Activated T-helper 2 cell treated with anti-CD3 and anti-CD28 coated beads, Interferon-gamma antibody, Interleukin-2, Interleukin-4, amounts not matched to agents 10 μg/mL and 5 μg/mL and 100 μg/mL, durations not matched to agents 14 hours and 24 hours and 36 hours (primary cell): ENCODE measurements at regions not wholly inside any gene's neighbourhood (a gene's known extent, or its start where the extent isn't known, plus 50 kb on each side); places are given as distances from the start of the nearest gene placed in this dataset.
"Not testable (repeated sequence)": the region's sequence is repeated elsewhere in the genome, so short reads cannot be mapped to it uniquely, and the experiment has no call there.

Experiments used
- DNase-seq: peaks from one replicate; pipeline ENCODE4 v3.0.0; 2021; ENCODE audit warnings: low spot score
- H3K27ac Mint-ChIP-seq: one replicate; pipeline ENCODE4 v1.8.0; 2021; ENCODE audit warnings: mixed read lengths
- H3K27me3 Mint-ChIP-seq: one replicate; pipeline ENCODE4 v1.8.0; 2021; ENCODE audit warnings: low read depth, mixed read lengths
- H3K36me3 Mint-ChIP-seq: one replicate; pipeline ENCODE4 v1.8.0; 2021; ENCODE audit warnings: low read depth, mixed read lengths
- H3K4me1 Mint-ChIP-seq: one replicate; pipeline ENCODE4 v1.8.0; 2021; ENCODE audit warnings: low read depth, mixed read lengths
- H3K4me3 Mint-ChIP-seq: one replicate; pipeline ENCODE4 v1.8.0; 2021; ENCODE audit warnings: low read depth, mild to moderate bottlenecking, moderate library complexity, mixed read lengths
- H3K9me3 Mint-ChIP-seq: one replicate; pipeline ENCODE4 v1.8.0; 2021; ENCODE audit warnings: mixed read lengths
- intact Hi-C: fragments of 100-400 bp; cut with micrococcal nuclease; formaldehyde crosslinking; loops from one replicate; pipeline ENCODE4 v1.15.1; 2023

DNA sequence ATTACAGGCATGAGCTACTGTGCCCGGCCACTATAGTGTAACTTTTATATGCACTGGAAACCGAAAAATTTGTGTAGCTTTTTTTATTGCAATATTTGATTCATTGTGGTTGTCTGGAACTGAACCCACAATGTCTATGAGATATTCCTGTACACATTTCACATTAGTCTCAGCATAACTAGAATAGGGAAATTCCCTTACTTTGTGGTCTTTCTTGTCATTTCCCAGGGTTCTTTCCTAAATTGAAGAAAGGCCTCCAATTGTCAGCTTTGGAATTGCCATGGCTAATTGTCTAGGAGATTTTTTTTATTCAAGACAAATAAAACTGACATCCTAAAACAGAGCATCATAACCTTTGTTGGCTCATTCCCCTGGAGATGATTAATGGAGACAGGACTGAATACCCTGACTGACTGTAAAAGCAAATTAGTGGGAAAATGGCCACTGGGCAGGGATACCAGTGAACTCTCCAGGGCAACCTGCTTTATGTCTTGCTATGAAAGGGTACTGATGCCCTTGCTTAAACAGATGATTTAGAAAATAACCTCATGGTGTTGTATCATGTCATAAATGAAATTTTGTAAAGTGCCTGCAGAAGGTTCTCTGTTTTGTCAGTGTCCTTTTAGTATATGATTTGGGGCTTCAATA lies 576.9 kb downstream of the RFPL4B start:
- no peaks in the 10 kb centered on the region for H3K4me1 Mint-ChIP-seq
- DNase-seq, result no peak
- no peak overlapping the region for H3K27ac Mint-ChIP-seq
- no peaks in the 10 kb centered on the region for H3K36me3 Mint-ChIP-seq
- no peak overlapping the region for H3K4me3 Mint-ChIP-seq
- no peaks in the 10 kb centered on the region for H3K27me3 Mint-ChIP-seq
- intact Hi-C loops, result no loop called here
- H3K9me3 Mint-ChIP-seq, result peaks cover 15% of the 10 kb centered on the region

DNA sequence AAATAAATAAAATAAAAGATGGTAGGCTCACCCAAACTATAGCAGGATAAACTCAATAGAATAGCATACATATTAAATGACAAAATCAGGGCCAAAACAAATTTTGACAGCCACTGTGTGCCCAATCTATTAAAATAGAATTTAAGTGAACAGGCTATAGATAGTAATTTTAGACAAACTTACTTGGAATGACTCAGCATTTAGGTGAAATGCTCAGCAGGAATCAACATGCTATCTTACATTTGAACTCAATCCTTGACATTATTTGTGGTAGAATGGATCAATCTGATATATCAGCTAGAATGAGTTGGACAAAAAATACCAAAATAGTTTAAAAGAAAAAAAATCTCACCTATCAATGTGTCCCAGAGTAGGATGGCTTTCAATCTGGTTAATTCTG lies 578.6 kb downstream of the RFPL4B start:
- H3K4me3 Mint-ChIP-seq, result no peak overlapping the region
- H3K27me3 Mint-ChIP-seq, result no peaks in the 10 kb centered on the region
- no peaks in the 10 kb centered on the region for H3K4me1 Mint-ChIP-seq
- intact Hi-C loops, result no loop called here
- no peak overlapping the region for H3K27ac Mint-ChIP-seq
- no peak for DNase-seq
- H3K9me3 Mint-ChIP-seq, result peaks cover 11% of the 10 kb centered on the region
- H3K36me3 Mint-ChIP-seq, result no peaks in the 10 kb centered on the region

DNA sequence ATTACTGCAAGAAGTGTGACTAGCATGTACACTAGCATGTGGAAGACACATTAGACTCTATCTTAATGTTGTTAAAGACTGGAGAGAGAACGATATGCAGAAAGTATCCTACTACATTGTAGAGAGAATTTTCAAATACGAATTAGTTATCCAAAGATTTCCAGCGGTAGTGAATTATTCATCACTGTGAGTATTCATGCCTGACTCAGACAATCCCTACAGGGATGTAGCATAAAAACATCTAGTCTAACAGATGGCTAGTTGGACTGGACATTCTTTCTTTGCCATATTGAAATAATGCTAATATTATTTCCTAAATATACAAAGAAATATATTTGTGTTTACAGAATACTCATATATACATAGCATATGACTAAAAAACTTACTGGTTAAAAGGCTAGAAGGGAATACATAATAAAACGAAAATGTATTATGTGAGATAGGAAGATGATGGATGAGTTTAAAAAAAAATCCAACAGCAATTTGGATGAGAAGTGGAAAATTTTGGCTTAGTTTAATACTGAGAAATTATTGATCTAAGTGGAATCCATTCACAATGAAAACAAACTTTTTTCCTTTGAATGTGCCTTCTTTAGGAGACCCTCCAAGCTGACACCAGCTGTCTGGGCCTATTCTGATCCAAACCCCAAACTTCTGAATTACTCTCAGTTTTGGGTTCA lies 580.7 kb downstream of the RFPL4B start:
- Mint-ChIP-seq H3K27ac (no peak overlapping the region), H3K4me1 (no peaks in the 10 kb centered on the region), H3K36me3 (no peaks in the 10 kb centered on the region), H3K9me3 (peaks cover 4% of the 10 kb centered on the region), H3K27me3 (no peaks in the 10 kb centered on the region), H3K4me3 (no peak overlapping the region)
- intact Hi-C loops, result no loop called here
- DNase-seq, result no peak

DNA sequence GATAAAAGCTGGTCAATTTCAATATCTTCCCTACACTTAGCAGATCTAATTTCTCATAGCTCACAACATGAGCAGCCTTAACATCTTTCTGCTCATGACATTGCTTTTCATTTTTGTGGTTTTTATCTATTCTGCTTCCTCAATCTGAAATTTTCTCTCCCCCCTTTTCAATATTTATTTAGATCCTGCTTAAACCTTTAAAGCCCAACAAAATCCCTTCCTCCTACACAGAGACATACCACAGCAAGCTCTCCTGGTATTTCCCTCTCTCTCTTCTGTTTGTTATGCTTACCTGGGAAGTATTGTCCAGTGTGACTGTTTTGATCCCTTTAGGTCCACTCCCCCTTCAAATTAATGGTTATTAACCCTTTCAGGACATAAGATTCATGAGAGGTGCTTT lies 582.5 kb downstream of the RFPL4B start:
- intact Hi-C loops, result no loop called here
- H3K4me3 Mint-ChIP-seq, result no peak overlapping the region
- no peaks in the 10 kb centered on the region for H3K36me3 Mint-ChIP-seq
- H3K9me3 Mint-ChIP-seq, result no peaks in the 10 kb centered on the region
- H3K4me1 Mint-ChIP-seq, result no peaks in the 10 kb centered on the region
- no peaks in the 10 kb centered on the region for H3K27me3 Mint-ChIP-seq
- no peak overlapping the region for H3K27ac Mint-ChIP-seq
- no peak for DNase-seq

DNA sequence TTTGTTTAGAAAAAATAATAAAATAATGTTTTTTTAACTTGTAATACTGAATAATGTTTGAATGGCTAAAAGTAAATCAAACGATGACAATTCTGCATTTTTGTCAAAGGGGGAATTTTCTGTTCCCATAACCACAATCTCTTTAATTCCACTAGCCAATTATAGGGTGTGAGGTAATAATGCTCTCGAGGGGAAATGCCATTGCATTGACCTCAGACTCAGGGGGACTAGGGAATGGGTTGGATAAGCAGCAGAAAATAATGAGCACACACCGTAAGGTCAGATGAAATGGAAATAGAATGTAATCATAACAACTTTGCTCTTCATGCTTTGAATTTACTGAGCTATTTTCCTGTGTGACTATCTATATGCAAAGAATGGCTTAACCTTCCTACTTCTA lies 584.7 kb downstream of the RFPL4B start:
- Mint-ChIP-seq H3K27ac (no peak overlapping the region), H3K36me3 (no peaks in the 10 kb centered on the region), H3K4me1 (no peaks in the 10 kb centered on the region), H3K9me3 (no peaks in the 10 kb centered on the region), H3K27me3 (no peaks in the 10 kb centered on the region), H3K4me3 (no peak overlapping the region)
- intact Hi-C loops, result no loop called here
- DNase-seq, result no peak

DNA sequence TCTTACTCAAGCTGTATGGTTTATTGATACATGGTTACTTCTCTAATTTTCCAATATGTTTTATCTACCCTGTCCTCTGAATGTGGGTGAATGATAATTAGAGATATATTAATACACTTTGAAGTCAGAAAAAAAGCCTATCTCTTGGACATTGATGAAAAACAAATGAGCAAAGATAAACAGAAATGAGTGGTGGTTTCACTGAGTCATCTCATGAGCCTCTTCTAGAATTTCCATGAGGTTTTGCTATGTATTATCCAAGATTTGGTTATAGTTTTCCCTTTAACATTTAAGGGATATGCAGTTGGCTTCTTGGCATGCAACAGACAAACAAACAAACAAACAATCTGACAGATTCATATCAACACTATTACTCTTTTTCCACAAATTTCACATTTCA lies 586.8 kb downstream of the RFPL4B start:
- no peak overlapping the region for H3K4me3 Mint-ChIP-seq
- no peaks in the 10 kb centered on the region for H3K36me3 Mint-ChIP-seq
- DNase-seq, result no peak
- no peak overlapping the region for H3K27ac Mint-ChIP-seq
- intact Hi-C loops, result no loop called here
- H3K27me3 Mint-ChIP-seq, result no peaks in the 10 kb centered on the region
- H3K4me1 Mint-ChIP-seq, result no peaks in the 10 kb centered on the region
- H3K9me3 Mint-ChIP-seq, result no peaks in the 10 kb centered on the region

DNA sequence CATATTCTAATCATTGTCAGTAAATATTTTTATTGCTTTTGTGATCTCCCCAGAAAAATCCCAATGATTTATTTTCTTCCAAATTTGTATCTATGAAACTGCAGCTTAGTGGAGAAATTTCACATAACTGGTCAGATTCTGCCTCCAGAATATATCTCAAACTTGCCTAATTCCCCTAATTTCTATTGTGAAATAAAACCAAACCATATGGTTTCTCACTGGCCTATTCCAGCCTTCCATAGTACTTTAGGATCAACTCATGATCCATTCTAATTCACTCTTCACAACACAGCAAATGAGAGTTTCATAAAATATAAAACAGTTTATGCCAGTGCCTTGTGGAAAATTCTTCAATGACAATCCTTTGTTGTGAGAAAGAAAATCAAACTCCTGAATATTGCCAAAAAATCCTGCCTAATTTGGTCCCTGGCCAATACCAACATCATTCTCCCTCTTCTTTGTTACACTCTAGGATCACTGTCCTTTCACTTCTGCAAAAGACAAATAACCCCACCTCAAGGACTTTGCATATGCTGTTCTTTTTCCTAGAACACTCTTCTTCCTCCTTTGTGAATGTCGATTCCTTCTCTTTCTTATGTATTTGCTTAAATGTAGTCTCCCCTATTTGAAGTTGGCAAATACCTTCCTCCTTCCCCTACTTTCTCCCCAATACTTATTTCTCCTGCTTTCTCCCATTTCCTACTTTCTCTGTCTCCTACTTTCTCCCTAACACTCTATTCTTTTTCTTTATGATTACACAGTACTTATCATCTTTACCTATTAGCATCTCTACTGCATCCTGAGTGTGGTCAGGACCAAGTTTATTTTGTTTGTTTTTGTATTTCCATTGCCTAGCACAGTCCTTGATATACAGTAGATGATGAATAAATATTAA lies 587.5 kb downstream of the RFPL4B start:
- no peak for DNase-seq
- H3K27ac Mint-ChIP-seq, result no peak overlapping the region
- H3K36me3 Mint-ChIP-seq, result no peaks in the 10 kb centered on the region
- no peaks in the 10 kb centered on the region for H3K4me1 Mint-ChIP-seq
- H3K4me3 Mint-ChIP-seq, result no peak overlapping the region
- intact Hi-C loops, result no loop called here
- H3K27me3 Mint-ChIP-seq, result no peaks in the 10 kb centered on the region
- H3K9me3 Mint-ChIP-seq, result no peaks in the 10 kb centered on the region

DNA sequence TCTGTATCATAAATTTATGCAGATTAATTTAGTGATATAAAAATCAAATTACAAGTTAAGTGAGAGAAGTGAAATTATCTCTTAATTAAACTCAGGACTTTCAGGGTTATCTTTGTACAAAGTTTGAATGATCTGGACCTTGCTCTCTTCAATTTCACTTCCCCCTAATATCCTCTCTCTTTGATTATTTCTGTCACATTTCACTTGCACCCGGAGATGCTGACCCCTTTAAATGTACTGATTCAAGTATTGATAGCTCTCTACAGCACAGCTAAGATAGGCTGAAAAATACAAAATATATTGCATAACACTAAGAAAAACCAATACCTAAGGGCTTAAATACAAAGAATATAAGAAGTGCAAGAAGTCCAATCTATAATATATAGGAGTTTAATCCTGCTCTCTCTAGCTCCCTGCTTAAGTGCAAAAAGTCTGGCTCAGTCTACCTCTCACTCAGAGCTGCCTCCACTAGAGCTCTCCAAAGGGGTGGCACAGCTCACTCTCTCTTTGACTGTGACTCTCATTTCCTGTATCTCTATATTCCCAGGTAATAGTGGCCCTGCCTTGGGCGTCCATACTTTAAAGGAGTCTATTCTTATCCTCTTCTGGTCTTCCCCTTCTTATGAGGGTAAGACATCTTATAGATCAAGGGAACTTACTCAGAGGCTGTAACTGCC lies 588.4 kb downstream of the RFPL4B start:
- Mint-ChIP-seq H3K4me1 (no peaks in the 10 kb centered on the region), H3K36me3 (no peaks in the 10 kb centered on the region), H3K4me3 (no peak overlapping the region), H3K27ac (no peak overlapping the region), H3K9me3 (no peaks in the 10 kb centered on the region), H3K27me3 (no peaks in the 10 kb centered on the region)
- DNase-seq, result no peak
- intact Hi-C loops, result no loop called here

DNA sequence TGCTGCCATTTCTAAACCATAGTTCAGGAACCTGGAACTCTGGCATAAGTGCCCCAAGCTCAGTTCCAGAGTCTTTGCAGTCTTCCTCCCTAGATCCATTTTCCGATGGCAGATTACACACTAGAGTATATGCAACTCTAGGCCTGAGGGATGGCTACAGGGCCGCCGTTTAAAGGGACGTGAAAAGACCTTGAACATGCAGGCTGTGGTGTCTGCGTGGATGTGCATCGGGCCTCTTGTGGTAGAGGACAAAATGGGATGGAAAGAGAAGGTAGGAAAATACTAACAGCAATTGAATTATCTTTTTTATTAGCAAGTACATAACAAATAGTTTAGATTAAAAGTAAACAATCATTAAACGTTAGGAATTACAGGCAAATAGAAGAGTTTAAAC lies 588.9 kb downstream of the RFPL4B start:
- no peaks in the 10 kb centered on the region for H3K27me3 Mint-ChIP-seq
- H3K9me3 Mint-ChIP-seq, result no peaks in the 10 kb centered on the region
- H3K4me3 Mint-ChIP-seq, result no peak overlapping the region
- no peaks in the 10 kb centered on the region for H3K4me1 Mint-ChIP-seq
- H3K36me3 Mint-ChIP-seq, result no peaks in the 10 kb centered on the region
- no peak for DNase-seq
- H3K27ac Mint-ChIP-seq, result no peak overlapping the region
- intact Hi-C loops, result no loop called here

DNA sequence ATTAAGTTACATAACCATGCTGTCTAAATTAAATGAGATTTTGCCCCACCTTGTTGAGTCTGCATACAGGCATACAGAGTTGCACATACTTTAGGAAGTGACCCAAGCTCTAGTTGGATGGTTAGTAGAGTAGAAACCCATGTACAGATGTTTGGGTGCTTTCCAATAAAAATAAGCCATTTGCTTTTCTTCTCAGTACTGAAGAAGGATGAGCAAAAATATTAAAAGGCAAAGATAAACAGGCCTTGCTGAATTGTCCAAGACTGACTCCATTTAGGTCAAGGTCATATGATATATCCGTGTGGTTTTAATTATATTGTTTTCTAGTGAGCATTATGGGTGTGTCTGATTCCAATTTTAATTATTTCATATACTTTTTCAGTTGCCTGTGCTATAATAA lies 589.4 kb downstream of the RFPL4B start:
- Mint-ChIP-seq H3K4me1 (no peaks in the 10 kb centered on the region), H3K36me3 (no peaks in the 10 kb centered on the region), H3K4me3 (no peak overlapping the region), H3K27ac (no peak overlapping the region), H3K9me3 (no peaks in the 10 kb centered on the region), H3K27me3 (no peaks in the 10 kb centered on the region)
- no peak for DNase-seq
- intact Hi-C loops, result no loop called here

DNA sequence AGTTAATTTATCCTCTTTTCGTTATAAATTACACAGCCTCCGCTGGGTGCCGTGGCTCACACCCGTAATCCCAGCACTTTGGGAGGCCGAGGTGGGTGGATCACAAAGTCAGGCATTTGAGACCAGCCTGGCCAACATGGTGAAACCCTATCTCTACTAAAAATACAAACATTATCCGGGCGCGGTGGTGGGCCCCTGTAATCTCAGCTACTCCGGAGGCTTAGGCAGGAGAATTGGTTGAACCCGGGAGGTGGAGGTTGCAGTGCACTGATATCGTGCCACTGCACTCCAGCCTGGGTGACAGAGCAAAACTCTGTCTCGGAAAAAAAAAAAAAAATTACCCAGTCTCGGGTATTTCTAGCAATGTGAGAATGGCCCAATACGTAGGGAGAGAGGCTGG lies 590.6 kb downstream of the RFPL4B start:
- H3K36me3 Mint-ChIP-seq, intact Hi-C loops, H3K27ac Mint-ChIP-seq, H3K4me1 Mint-ChIP-seq, H3K4me3 Mint-ChIP-seq, DNase-seq, H3K27me3 Mint-ChIP-seq, H3K9me3 Mint-ChIP-seq: not testable (repeated sequence)

DNA sequence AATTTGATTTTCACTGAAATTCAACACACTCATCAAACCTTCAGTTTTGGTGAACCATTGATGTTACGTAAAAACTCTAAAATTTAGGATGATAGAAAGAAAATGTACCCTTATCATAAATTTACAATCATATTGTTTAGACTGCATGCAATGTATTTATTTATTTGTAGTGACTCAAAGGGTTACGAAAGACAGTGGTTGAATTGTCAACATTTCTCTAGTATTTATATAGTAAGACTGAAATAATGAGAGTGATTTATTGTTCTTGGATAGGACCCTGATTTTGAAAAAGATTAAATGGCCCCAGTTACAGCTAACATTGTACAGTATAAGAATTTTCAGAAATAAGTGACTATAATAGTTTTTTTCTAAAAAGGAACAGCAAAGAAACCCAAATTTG lies 591.5 kb downstream of the RFPL4B start:
- H3K27ac Mint-ChIP-seq, result no peak overlapping the region
- H3K4me3 Mint-ChIP-seq, result no peak overlapping the region
- H3K27me3 Mint-ChIP-seq, result no peaks in the 10 kb centered on the region
- no peaks in the 10 kb centered on the region for H3K4me1 Mint-ChIP-seq
- H3K36me3 Mint-ChIP-seq, result no peaks in the 10 kb centered on the region
- H3K9me3 Mint-ChIP-seq, result no peaks in the 10 kb centered on the region
- intact Hi-C loops, result no loop called here
- no peak for DNase-seq

DNA sequence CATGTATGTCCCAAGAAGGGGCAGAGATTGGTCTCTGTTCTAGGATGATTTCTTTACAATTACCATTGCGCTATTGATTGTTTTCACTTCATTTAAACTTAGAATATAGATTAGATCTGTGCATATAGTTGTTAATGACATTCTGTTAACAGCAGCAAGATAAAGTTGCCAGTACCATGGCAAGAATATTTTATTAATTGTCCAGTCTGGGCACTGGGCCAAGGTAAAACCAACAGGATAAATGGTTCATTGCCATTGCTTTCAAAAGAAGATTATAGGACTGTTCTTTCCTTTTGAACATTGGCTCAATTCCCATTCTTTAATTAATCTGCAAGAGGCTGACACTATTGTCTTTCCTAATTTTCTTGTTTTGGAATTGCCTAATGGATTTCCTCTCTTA lies 592.4 kb downstream of the RFPL4B start:
- Mint-ChIP-seq H3K27me3 (no peaks in the 10 kb centered on the region), H3K4me1 (no peaks in the 10 kb centered on the region), H3K27ac (no peak overlapping the region), H3K4me3 (no peak overlapping the region), H3K9me3 (no peaks in the 10 kb centered on the region), H3K36me3 (no peaks in the 10 kb centered on the region)
- DNase-seq, result no peak
- intact Hi-C loops, result no loop called here
